B cell (primary cell): ENCODE measurements at regions not wholly inside any gene's neighbourhood (a gene's known extent, or its start where the extent isn't known, plus 50 kb on each side); places are given as distances from the start of the nearest gene placed in this dataset.

Source experiments
- EZH2 ChIP-seq: IDR thresholded peaks from 2 replicates; pipeline ENCODE4 v1.6.1; 2012; ENCODE audit warnings: borderline replicate concordance, low read depth, mild to moderate bottlenecking, moderate library complexity, low read length; ENCODE audit not compliant: insufficient read depth, poor library complexity, severe bottlenecking
- TF ChIP-seq, protein P1 (sequence below): fragments of 200-600 bp; IDR thresholded peaks from one replicate; pipeline ENCODE4 v1.8.0; 2022; ENCODE audit warnings: antibody characterized with exemption, mild to moderate bottlenecking

DNA sequence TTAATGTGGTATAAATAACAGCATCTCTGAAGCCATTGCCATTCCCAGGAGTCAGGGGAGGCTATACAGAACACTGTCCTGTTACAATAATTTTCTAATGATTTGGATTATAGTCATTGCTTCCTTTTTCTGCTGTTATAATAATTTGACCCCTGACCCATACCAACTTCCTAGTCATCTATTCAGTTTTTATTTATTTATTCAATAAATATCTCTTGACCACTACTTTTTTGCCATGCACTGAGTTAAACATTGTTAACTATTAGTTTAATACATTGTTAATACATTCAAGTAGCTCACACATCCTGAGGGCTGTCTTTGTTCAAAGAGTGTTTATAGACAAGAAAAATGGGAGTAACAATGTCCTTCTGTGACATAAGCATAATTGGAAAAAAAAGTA is 235.5 kb upstream of the MEOX2 start:
- TF ChIP-seq, protein P1, sequence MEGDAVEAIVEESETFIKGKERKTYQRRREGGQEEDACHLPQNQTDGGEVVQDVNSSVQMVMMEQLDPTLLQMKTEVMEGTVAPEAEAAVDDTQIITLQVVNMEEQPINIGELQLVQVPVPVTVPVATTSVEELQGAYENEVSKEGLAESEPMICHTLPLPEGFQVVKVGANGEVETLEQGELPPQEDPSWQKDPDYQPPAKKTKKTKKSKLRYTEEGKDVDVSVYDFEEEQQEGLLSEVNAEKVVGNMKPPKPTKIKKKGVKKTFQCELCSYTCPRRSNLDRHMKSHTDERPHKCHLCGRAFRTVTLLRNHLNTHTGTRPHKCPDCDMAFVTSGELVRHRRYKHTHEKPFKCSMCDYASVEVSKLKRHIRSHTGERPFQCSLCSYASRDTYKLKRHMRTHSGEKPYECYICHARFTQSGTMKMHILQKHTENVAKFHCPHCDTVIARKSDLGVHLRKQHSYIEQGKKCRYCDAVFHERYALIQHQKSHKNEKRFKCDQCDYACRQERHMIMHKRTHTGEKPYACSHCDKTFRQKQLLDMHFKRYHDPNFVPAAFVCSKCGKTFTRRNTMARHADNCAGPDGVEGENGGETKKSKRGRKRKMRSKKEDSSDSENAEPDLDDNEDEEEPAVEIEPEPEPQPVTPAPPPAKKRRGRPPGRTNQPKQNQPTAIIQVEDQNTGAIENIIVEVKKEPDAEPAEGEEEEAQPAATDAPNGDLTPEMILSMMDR: no peak
- no peak for TF ChIP-seq EZH2
